ENCODE measurements at regions not wholly inside any gene's neighbourhood (a gene's known extent, or its start where the extent isn't known, plus 50 kb on each side); places are given as distances from the start of the nearest gene placed in this dataset.

DNA sequence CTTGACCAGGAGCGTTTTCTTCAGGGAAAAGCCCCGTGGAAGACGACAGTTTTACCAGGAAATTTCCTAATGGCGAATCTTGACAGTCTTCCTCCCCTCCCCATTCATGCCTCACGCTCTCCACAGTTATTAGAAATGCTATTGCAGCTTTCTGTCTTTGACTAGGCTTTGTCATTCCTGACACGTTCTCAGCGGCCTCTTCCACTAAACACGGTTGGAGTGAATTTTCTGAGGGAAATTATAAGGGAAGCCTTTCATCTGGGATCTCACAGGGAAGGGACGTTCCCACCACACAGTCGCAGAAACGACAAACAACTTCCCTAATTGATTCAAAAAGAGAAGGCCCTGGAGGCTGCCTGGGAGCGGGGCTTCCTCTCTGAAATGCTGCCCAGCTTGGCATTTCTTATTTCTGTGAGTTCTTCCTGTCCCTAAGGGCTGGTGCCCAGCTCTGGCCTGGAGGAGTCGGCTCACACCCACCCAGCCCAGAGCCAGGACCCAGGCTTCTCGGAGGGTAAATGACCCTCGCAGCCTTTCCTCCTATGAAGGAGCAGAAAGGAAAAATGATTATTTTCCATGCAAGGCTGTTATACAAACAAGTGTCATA is 57.1 kb upstream of the PPP1R26 start:
- no peak overlapping the region for H3K4me3 Mint-ChIP-seq
- peaks cover 19% of the 10 kb centered on the region for H3K27me3 Mint-ChIP-seq
- no peaks in the 10 kb centered on the region for H3K4me1 Mint-ChIP-seq
- H3K9me3 Mint-ChIP-seq = peaks cover 3% of the 10 kb centered on the region
- no peaks in the 10 kb centered on the region for H3K36me3 Mint-ChIP-seq (ENCODE audit: low read depth)
- no peak for ATAC-seq (replicated peaks)
- H3K27ac Mint-ChIP-seq = no peak overlapping the region

GRCh38 chr9:135423725-135424124 is 55.9 kb upstream of the PPP1R26 start:
- H3K9me3 Mint-ChIP-seq = peaks cover 7% of the 10 kb centered on the region
- H3K4me3 Mint-ChIP-seq = no peak overlapping the region
- no peaks in the 10 kb centered on the region for H3K4me1 Mint-ChIP-seq
- no peak overlapping the region for H3K27ac Mint-ChIP-seq
- peaks cover 23% of the 10 kb centered on the region for H3K27me3 Mint-ChIP-seq
- no peaks in the 10 kb centered on the region for H3K36me3 Mint-ChIP-seq (ENCODE audit: low read depth)
- ATAC-seq (replicated peaks) = no peak

Data from activated T-helper 17 cell treated with anti-CD3 and anti-CD28 coated beads, Interleukin-2, amount 50 U/mL, for 72 hours (primary cell).